Activated T-cell treated with anti-CD3 and anti-CD28 coated beads for 48 hours (primary cell): ENCODE measurements at regions not wholly inside any gene's neighbourhood (a gene's known extent, or its start where the extent isn't known, plus 50 kb on each side); places are given as distances from the start of the nearest gene placed in this dataset.
A peak's percentile ranks its signal among the peaks of the same experiment; 100 is the strongest.

Source experiments
- DNase-seq: peaks from one replicate; pipeline ENCODE4 v3.0.0-alpha.2; 2020; ENCODE audit warnings: low read depth

DNA sequence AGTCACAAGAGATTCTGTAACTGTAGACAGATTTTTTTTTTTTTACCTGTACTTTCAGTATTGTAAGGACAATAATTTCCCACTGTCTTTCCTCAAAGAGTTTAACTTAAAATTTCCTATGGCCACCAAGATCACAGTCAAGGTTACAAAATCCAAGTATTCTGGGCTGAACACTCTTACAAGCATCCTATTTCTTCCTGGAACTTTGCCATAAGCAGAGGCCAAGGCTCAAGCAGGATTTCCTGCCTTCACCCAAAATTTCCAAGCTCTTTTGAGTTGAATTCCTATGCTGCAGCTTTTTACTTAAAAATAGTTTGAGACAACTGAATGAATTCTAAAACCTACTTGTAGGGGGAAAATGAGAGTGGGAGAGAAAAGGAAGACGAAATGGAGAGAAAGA, 299.4 kb downstream of the ZNF516 start:
- DNase-seq: no peak

GRCh38 chr18:76188097-76188496, 306.9 kb downstream of the ZNF516 start:
- no peak for DNase-seq

DNA sequence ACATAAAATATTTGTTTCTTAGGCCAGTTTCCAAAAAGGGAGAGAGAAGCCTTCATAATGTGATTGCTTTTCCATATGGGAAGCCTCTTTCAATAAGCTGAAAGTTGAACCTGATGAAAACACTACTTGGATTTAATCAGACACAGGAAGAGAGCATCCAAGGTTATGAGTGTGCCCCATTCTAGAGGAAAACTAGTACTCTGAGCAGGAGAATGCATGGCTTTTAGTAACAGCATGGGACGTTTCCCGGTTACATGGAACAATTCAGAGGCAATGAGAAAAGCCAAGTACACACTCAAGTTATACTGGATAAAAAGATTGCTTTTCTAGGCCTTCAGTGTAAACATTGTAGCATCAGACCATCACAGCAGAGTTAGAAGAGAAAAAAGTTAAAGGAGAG, 315.8 kb downstream of the ZNF516 start:
- DNase-seq: no peak

GRCh38 chr18:76177160-76177559, 317.9 kb downstream of the ZNF516 start:
- no peak for DNase-seq

GRCh38 chr18:76174451-76174850, 320.6 kb downstream of the ZNF516 start:
- DNase-seq: no peak

- DNase-seq: no peak
These were observed 325.3 kb downstream of the ZNF516 start for GRCh38 chr18:76169733-76170132.

DNA sequence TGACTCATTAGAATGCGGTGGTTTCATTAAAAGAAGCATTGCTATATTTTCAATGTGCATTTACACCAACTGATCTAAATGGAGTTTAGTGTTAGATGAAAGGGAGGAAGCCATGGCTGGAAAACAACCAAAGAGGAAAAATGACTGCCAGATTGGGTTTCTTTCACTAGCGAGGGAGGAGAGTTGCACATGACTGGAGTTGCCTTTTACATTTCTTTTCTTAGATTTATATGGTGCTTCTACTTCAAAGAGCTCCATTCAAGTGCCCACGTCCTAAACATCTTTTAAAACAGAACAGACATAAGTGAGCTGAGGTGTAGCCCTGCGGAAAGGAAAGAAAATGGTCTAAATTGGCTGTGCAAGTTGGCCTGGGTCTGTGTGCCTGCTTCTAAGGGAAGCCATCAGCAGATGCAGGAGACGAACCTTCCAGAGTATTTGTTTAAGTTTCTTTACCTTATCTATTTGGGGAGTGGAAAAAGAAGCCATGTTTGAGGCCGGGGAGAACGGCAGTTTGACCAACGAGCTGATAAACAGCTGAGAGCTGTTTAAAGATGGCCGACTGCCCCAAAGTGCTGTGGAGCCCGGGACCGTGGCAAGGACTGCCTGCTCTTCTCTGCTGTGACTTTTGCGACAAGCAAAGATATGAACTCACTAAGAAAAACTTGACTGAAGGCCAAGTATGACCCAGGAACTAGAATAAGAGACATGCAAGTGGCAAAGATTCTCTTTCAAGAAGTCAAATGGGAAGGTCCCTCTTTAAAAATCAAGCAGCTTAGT, 327.0 kb downstream of the ZNF516 start:
- no peak for DNase-seq

- no peak for DNase-seq
These were observed 327.6 kb downstream of the ZNF516 start for GRCh38 chr18:76167410-76167809.

GRCh38 chr18:76162886-76163285, 332.2 kb downstream of the ZNF516 start:
- no peak for DNase-seq

GRCh38 chr18:76161983-76162382, 333.1 kb downstream of the ZNF516 start:
- no peak for DNase-seq

DNA sequence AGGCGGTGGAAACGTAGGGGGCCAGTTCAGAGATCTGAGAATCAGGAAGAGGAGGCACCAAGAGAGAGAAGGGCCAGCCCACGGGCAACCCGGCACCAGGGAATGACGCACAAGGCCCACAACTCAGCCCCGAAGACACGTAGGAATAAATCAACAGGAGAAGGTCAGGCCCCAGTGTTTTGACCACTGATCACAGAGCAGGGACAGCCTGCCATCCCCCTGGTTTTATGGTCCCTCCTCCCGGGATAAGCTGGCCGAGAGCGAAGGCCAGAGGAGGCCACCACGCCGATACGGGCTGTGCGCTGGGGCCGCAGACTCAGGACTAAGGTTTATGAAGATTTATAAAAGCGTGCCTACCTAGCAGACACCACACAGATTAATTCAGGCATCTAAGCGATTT, 341.4 kb downstream of the ZNF516 start:
- DNase-seq: no peak

- DNase-seq: no peak
These were observed 345.3 kb downstream of the ZNF516 start for GRCh38 chr18:76149734-76150133.

GRCh38 chr18:76149284-76149683, 345.8 kb downstream of the ZNF516 start:
- no peak for DNase-seq

DNA sequence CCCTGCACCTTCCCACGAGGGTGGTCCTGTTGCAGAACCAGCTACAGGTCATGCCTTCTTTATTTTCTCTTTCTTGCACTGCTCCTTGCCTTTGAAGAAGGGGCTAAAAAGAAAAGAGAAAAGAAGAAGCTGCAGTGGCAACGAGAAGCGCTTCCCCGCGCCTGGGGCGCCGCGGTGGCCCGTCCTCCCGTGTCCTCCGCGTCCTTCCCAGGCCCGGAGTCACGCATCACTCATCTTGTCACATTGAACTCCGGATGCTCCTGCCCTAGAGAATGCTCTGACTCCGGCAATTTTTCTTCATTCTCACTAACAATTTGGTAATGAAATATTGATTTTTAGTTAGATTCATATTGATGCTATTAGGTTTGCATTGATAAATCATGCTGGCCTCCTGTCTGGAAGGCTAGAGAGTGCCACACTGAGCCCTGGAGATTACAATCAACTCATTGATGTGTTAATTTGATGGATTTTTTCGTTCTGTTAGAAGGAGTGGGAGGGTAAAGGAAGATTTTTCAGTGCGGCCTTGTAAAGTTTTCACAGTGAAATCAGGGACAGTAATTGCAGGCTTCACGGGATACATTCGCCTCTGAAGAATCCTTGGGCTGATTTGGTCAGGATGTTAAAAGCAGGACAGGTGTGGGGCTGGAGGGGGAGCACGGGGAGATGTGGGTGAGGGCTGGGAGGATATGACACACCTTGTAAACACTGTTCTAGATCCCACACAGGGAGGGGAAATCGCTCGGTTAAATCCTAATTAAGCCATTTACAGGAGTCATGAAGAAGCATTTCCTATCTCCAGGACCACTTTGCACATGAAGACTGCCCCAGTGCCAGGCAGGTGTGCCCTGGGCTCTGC, 349.3 kb downstream of the ZNF516 start:
- DNase-seq: no peak

DNA sequence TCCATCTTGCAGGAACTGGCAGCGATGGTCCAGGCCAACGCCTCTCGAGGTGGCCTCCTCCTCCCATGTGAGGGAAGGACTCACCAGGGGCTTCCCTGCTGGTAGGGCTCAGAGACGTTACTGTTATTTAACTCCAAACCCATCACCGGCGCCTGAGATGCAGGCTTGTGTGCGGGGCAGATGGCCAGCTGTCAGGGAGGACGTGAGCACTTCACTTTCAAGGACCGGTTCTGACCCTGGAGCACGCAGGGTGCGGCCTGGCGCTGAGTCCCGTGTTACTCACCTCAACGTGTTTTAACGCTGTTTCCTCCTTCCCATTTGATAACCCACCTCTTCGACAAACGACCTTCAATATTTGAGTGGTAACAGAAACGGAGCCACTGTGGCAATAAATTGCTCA, 350.2 kb downstream of the ZNF516 start:
- no peak for DNase-seq

GRCh38 chr18:76142611-76143010, 352.4 kb downstream of the ZNF516 start:
- DNase-seq: no peak

GRCh38 chr18:76139844-76140243, 355.2 kb downstream of the ZNF516 start:
- no peak for DNase-seq

- no peak for DNase-seq
These were observed 357.8 kb downstream of the ZNF516 start for GRCh38 chr18:76137216-76137615.

DNA sequence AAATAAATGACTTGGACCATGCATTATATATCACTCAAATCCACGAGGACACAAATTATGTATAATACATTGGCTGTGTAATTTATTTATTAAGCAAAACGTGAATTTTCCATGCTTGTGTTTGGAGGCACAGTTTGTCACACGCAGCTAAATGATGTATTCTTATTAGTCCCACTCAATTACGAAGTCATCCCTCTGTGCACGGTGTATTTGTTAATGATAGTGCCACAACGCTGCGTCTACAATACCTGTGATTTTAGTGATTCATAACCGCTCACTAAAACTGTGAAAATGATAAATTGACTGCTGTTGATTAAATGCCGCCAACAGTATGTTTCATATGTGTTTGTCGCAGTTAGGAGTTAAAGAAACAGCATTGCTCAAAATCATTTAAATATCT, 358.3 kb downstream of the ZNF516 start:
- no peak for DNase-seq

DNA sequence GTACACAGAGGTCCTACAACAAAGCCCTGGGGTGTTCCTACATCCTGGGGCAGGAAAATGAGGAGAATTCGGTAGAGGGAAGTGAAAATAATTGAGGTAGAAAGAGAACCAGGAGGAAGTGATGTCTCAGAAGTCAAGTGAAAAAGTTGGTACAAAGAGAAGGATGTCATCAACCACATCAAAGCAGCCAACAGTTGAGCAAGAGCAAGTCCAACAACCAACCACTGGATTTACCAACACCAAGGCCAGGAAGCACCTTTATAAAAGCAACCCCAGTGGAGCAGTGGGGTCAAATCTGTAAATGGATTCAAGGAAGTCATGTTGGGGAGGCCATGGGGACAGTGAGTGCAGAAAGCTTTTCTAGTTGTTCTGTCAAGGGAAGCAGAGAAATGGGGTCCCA, 360.4 kb downstream of the ZNF516 start:
- DNase-seq: no peak

DNA sequence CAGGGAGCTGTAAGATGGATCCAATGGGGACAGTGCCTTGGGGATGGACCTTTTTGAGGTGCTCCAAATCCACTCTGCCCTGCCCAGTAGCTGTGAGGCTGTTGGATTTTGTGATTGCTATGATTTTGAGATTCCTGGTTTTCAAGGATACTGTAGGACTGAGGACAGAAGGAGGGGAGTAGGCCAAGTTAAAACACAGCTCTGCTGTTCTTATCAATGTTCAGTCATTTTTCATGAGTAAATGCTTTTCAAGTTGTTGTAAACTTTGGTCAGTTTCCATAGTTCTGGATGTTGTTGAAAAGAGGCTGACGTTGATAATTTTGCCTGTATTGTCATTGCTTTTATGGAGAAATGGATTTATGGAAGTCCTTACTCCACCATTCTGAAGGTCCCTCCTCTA, 361.2 kb downstream of the ZNF516 start:
- no peak for DNase-seq

DNA sequence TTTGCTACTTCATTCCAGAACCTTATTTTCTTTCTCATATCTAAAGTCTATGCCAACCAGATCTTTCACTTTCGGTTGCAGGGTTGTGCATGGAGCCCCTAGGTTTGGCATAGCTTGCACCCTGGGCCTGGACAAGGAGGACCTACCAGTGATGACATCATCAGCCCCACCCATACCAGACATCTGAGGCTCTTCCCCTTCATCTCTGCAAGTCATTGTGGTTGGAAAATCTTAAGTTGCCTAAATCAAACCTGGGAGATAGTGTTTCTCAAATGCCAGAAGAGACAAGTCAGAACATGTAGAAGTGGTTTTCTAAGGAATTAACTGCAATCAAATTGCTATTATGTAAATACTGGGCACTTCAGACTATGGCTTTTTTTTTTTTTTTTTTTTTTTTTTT, 363.3 kb downstream of the ZNF516 start:
- DNase-seq: peak; percentile 29

DNA sequence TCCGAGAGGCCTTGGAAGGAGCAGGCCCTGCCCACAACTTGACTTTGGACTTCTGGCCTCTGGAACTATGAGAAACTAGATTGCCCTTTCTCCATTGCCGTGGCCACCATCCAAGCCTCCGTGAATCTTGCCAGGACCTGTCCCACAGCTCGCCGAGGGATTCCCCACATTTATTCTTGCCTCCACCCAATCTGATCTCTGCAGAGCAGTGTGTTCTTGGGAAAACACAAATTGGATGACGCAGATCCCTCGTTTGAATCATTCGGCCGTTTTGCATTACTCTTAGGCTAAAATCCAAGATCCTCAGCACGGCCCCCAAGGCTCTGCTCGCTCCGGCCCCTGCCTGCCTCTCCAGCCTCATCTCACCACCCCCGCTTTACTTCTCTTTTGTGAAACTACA, 364.2 kb downstream of the ZNF516 start:
- no peak for DNase-seq
